ENCODE measurements at regions not wholly inside any gene's neighbourhood (a gene's known extent, or its start where the extent isn't known, plus 50 kb on each side); places are given as distances from the start of the nearest gene placed in this dataset.
"Not testable (repeated sequence)": the region's sequence is repeated elsewhere in the genome, so short reads cannot be mapped to it uniquely, and the experiment has no call there.

DNA sequence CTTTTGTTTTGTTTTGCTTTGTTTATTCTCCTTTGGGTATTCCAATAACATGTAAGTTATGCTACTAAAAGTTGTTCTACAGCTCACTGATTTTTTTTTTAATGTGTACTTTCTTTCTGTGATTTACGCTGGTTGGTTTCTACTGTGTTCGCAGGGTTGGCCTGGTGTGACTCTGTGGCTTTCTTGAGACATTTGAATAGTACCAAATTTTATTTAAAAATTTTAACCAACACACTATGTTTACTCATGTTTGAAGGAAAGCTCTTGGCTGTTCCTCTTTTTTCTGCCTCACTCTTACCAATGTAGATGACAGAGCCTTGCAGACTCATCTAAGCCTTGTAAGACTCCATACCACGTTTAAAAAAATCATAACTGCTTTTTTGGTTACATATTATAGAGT, 1784.9 kb upstream of the DEFB115 start:
- no peak overlapping the region for H3K4me3 ChIP-seq
- TF ChIP-seq CTCF (IDR thresholded peaks at IDR 0.05) = no peak
- no peaks in the 10 kb centered on the region for H3K4me1 ChIP-seq
- no peak for DNase-seq (ENCODE audit: low spot score in 2 of 2)
- H3K27me3 ChIP-seq = no peaks in the 10 kb centered on the region
- no peaks in the 10 kb centered on the region for H3K36me3 ChIP-seq
- peaks cover 0 to 3% of the 10 kb centered on the region in 2 donors for H3K9me3 ChIP-seq
- intact Hi-C loops (cut with DNase I) = no loop called here
- H3K27ac ChIP-seq = no peak overlapping the region

GRCh38 chr20:29492840-29493239, 1764.6 kb upstream of the DEFB115 start:
- H3K27ac ChIP-seq; H3K4me1 ChIP-seq; H3K4me3 ChIP-seq; DNase-seq (ENCODE audit: low spot score in 2 of 2); H3K36me3 ChIP-seq; H3K27me3 ChIP-seq; H3K9me3 ChIP-seq; intact Hi-C loops (cut with DNase I): not testable (repeated sequence)

DNA sequence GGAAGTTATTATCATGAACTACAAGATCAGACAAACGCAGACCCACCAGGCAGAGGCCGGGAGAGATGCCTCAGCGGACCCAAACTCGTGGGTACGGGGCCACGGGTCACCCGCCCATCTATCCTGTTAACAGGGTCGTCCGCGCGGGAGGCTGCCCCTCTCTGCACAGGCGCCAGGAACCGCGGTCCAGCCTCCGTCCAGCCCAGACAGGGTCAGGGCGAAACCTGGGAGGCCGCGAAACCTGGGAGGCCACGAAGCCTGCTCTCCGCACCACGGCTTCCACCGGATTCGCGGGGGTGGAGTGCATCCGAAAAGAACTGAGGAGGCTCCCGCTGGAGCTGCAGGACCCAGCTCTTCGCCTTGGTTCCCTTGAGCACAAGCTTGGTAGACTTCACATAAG, 1760.7 kb upstream of the DEFB115 start:
- H3K4me1 ChIP-seq; H3K27me3 ChIP-seq; H3K27ac ChIP-seq; intact Hi-C loops (cut with DNase I); H3K9me3 ChIP-seq; DNase-seq (ENCODE audit: low spot score in 2 of 2); H3K4me3 ChIP-seq; H3K36me3 ChIP-seq: not testable (repeated sequence)

GRCh38 chr20:29497261-29497671, 1760.2 kb upstream of the DEFB115 start:
- H3K9me3 ChIP-seq = no peaks in the 10 kb centered on the region
- intact Hi-C loops (cut with DNase I) = no loop called here
- TF ChIP-seq CTCF (IDR thresholded peaks at IDR 0.05) = no peak
- no peak overlapping the region for H3K27ac ChIP-seq
- no peaks in the 10 kb centered on the region for H3K4me1 ChIP-seq
- H3K4me3 ChIP-seq = no peak overlapping the region
- no peak for DNase-seq (ENCODE audit: low spot score in 2 of 2)
- no peaks in the 10 kb centered on the region for H3K36me3 ChIP-seq
- no peaks in the 10 kb centered on the region for H3K27me3 ChIP-seq

GRCh38 chr20:29497684-29498083, 1759.8 kb upstream of the DEFB115 start:
- H3K36me3 ChIP-seq; H3K27me3 ChIP-seq; DNase-seq (ENCODE audit: low spot score in 2 of 2); H3K4me3 ChIP-seq; H3K9me3 ChIP-seq; H3K27ac ChIP-seq; intact Hi-C loops (cut with DNase I); H3K4me1 ChIP-seq: not testable (repeated sequence)

DNA sequence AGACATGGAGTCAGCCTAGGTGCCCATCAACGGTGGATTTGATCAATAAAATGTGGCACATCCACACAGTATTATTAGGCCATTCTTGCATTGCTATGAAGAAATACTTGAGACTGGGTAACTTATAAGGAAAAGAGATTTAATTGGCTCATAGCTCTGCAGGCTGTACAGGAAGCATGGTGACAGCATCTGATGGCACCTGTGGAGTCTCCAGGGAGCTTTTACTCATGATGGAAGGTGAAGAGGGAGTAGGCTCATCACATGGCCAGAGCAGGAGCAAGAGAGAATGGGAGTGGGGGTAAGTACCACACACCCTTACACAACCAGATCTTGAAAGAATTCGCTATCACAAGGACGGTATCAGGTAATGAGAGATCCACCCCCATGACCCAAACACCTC, 1756.7 kb upstream of the DEFB115 start:
- H3K27ac ChIP-seq; H3K4me1 ChIP-seq; H3K36me3 ChIP-seq; intact Hi-C loops (cut with DNase I); H3K4me3 ChIP-seq; DNase-seq (ENCODE audit: low spot score in 2 of 2); H3K27me3 ChIP-seq; H3K9me3 ChIP-seq: not testable (repeated sequence)

- H3K27me3 ChIP-seq; DNase-seq (ENCODE audit: low spot score in 2 of 2); H3K36me3 ChIP-seq; H3K9me3 ChIP-seq; intact Hi-C loops (cut with DNase I); H3K27ac ChIP-seq; H3K4me1 ChIP-seq; H3K4me3 ChIP-seq: not testable (repeated sequence)
These were observed 1742.8 kb upstream of the DEFB115 start for GRCh38 chr20:29514634-29515033.

DNA sequence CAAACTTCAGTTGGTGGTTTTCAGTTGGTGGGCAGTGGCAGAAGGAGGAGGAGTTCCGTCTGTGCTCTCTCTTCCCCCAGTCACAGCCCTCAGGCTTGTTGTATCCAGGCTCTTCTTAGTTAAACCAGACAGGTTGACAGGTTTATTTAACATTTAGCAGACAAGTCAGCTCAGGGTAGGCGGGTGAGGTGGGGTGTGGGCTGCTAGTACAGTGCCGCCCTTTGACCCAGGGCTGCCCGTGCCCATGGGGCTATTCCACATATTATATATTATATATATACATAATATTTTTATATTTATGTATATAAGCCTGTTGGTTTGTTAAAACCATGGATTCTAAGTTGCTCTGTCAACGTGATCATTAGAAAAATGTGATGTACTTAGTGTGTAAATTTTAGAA, 1740.6 kb upstream of the DEFB115 start:
- intact Hi-C loops (cut with DNase I); H3K9me3 ChIP-seq: not testable (repeated sequence)
- DNase-seq (ENCODE audit: low spot score in 2 of 2) = peak in 1 of 2 donors; percentile 62

DNA sequence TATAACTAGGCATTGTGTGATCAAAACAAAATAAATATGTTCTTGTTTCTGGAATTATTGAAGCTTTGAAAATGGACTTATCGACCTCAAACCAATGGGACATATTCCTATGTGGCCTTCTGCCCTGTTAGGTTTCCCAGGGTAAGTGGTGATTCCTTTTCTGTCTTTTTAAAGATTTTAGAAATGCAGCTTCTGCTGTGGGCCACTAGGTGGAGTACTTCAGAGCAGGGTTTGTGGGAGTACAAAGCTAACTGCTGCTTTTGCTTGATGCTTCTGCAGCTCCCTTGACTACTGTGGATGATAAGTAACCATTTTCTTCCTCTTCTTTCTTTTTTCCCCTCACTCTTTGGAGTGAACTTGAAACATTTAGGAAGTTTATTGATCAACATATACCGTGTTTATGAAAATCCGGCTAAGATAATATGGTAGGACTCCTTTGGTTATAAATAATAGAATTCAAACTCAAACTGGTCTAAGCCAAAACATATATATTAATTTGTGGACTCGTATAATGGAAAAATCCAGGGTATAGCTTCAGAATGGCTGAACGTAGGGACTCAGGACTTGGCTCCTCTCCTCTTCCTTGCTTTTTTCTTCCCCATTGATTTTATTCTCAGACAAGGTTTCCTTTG, 1737.7 kb upstream of the DEFB115 start:
- intact Hi-C loops (cut with DNase I); H3K27me3 ChIP-seq; H3K9me3 ChIP-seq; DNase-seq (ENCODE audit: low spot score in 2 of 2); H3K4me3 ChIP-seq; H3K27ac ChIP-seq; H3K36me3 ChIP-seq; H3K4me1 ChIP-seq: not testable (repeated sequence)
- peak in 1 of 3 experiments; percentile 37 for TF ChIP-seq CTCF (IDR thresholded peaks at IDR 0.05)

More for the DNA sequence above, 1740.6 kb upstream of the DEFB115 start:
- not testable (repeated sequence) for H3K4me1 ChIP-seq, H3K4me3 ChIP-seq, H3K27me3 ChIP-seq, H3K27ac ChIP-seq, H3K36me3 ChIP-seq

Measured in ascending aorta (tissue), 2 donors.